T follicular helper cell (primary cell): ENCODE measurements at regions not wholly inside any gene's neighbourhood (a gene's known extent, or its start where the extent isn't known, plus 50 kb on each side); places are given as distances from the start of the nearest gene placed in this dataset.
"Not testable (repeated sequence)": the region's sequence is repeated elsewhere in the genome, so short reads cannot be mapped to it uniquely, and the experiment has no call there.

ENCODE experiments used
- DNase-seq: peaks from one replicate; pipeline ENCODE4 v3.0.0-alpha.2; 2020; ENCODE audit warnings: low read depth

DNA sequence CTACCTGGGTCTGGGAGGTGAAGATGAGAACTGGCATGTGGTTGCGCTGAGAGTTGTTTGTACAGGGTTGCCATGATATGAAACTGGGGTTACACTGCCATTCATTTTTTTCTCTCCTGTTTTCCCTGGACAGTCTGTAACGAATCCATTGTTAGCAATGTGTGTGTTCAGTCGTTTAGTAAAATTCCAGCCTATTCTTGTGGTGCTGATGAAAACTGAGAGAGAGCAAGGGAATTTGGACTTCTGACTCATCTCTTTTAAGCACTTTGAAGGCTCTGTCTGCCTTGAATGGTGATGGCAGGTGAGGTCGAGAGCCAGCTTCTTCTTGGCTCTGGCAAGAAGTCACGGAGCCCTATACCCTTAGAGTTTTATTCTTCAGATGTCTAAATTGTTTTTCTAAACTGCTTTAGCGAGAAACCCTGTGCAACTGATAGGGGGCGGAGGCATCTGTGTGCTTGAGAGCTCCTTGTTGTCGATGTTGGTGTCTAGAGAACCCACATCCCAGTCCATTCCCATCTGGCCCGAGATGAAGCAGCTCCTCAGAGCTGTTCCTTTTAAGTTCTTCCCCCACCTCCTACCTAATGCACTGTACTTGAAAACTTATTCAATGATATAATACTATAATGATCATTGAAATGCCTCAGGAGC is 204.4 kb downstream of the TMX1 start:
- no peak for DNase-seq

DNA sequence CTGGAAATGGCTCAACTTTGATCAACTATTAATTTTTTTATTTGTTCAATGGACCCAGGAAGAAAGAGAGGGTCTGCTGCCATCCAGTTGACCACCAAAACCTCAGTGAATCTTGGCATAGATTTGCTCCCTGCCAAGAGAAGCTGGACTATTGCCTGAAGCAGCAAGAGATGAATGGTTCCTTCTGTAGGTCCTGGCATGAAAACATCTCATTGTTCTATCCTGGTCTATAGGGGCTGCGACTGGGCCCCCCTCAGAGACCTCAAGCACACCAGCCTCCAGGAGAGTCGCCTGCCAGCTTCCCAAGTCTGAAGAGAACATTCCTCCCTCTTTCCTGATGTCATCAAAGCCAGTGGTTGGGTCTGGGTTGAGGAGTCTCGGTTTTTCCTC is 204.9 kb downstream of the TMX1 start:
- DNase-seq = no peak

DNA sequence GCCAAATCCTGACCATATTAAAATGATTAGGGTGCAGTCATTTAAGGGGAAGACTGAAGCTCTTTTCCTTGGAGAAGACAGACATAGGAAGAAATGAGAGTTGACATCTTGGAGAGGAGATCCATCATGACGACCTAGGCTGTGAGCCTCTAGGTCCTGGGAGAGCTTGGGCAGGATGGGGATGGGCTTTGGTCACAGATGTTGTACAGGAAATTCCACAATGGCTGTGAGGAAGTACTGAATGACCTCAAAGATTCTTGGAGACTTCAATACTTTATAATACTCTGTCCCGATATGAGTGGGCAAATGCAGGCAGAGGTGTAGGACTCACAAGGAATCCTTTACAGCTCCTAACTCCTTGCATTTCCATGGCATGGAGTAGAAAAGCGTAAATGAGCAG is 204.9 kb upstream of the FRMD6 start:
- no peak for DNase-seq

DNA sequence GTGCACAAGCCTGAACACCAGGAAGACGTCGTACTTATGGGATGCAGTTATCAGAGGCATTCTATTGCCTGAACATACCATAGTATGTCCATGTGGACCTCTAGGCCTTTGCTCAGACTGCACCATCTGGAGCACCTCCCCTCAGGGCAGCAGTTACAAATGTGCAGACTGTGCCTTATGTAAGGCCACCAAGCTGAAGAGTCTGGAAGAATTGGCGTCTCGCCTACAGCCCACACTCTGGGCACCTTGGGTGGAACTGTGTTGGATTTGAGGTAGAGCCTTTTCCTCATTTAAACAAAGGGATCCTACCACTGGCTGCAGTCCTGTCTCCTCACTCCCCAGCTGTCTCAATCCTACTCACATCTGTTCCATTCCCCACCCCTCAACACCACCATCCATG is 204.3 kb upstream of the FRMD6 start:
- DNase-seq = no peak

DNA sequence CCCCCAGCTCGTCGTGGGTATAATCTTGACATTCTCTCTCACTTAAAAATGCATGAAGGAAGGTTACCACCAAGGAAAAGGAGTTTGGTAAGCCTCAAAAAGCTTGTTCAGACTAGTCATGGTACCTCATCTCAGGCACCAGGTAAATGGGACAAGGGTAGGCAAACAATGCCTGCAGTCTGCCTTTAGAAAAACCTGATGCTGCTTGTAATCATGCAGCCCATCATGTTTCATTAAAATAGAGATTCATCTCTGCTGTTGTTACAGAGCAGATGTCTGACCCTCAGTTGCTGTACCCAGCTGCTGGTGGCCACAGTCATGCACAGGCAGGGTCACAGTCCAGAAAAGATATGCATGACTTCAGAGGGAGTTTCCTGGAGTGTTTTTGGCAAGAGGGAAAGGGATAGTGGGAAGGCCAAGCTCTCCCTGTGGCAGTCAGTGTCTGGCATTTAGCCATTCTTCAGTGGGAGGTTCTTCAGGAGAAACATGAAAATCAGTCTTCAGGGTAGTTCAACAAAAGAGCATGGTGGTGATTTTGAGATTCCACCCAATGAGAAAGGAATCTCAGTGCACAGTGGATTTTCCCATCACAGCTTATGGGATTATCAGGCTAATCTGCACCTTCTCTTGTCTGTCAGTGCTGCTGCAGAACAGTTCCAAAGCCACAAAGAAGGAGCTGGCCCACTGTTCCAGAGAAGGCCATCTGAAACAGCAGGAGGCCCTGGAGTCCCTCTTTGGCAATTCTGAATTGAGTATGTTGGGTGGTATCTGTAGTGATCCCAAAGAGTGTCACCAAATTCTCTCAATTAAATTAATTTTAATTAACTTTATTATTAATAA is 202.7 kb upstream of the FRMD6 start:
- no peak for DNase-seq

DNA sequence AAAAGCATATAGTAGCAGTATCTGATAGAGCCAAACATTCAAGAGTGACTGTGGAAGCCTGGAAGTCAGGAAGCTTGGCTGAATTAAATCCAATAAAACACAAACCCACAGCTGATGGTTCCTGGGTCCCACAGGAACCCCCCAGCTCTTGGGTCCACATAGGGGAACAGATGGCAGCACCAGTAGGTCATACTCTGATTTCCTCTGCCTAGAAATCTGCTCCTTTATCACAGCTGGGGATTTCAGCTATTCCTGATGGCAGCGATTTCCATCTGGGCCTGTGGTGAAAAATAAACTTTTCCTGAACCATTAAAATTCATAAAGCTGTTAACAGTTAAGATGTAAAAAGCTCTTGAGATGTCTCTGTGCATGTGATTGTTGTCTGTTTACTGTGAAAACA is 202.0 kb upstream of the FRMD6 start:
- DNase-seq = no peak

DNA sequence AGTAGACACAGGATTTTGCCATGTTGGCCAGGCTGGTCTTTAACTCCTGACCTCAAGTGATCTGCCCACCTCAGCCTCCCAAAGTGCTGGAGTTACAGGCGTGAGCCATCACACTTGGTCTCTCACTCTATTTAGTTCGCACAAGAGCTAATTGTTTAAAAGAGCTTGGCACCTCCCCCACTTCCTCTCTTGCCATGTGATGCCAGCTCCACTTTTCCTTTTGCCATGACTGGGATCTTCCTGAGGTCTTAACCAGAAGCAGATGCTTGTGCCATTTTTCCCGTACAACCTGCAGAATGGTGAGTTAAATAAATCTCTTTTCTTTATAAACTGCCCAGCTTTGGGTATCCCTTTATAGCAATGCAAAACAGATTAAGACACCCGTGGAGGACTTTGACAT is 200.1 kb upstream of the FRMD6 start:
- no peak for DNase-seq

DNA sequence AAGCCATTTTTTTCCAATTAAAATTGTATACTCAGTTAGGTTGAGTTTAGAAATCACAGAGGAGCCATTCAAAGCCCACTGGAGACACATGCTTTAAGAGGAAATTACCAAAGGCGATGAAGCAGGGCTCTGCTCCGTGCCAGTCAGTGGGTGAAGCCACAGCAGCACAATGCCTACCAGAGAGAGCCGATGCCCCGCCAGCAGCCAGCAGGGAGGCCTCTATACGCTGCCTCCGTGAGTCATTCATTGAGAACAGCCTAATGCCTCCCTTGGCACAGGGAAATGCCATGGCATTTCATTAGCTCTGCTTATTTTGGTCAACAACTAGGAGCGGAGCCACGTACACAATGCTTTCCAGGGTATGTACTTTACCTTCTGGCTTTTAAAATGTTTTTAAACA is 197.8 kb upstream of the FRMD6 start:
- no peak for DNase-seq

DNA sequence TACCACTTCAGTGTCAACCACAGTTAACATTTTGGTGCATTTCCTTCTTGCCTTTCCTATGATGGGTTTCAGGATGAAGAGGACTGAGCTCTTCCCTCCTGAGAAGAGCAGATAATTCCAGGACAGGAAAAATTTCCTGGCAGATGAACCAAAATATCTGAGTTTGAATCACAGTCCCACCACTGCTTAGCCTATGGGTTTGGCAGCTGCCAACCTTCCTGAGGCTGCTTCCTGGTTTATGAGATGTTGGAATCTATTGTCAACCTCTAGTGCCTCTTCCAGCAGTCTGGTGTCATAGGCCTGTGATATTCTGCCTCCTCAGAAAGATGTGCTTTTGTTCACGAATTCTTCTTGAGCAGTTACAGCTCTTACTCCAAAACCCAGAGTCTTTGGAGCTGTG is 197.4 kb upstream of the FRMD6 start:
- DNase-seq = no peak

DNA sequence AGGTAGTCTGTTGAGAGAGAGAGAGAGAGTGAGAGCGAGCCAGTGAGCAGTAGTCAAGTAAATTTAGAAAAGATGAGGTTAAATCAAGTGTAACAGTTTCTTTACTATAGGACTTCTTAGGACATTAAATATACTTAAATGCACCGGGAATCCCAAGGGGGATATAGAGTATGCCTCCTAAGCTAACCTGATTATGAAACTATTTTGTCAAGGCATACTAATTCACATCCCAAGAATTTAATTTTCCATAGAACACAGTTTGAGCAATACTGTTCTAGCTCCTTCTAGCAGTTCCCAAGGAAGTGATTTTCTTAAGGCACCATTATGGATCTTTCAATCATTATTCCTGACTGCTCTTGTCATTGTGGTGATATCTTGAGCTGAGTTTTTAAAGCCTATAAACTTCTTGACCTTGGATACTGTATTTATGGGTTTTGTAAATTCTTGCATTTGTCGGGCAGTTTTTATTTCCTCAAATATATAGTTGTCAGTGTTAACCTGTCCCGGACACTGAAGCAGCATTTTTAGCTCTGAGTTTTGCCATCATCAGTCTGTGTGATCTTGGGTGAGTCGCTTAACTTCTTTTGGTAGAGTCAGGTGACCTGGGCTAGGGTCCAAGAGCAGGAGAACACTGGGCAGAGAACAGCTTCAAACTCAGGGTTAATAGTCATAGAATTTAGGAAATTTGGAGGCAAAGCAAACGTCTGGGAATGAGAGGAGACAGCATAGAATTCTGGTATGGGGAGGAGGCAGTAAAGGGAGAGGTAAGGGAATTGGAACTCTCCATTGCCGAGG is 196.5 kb upstream of the FRMD6 start:
- DNase-seq = no peak

DNA sequence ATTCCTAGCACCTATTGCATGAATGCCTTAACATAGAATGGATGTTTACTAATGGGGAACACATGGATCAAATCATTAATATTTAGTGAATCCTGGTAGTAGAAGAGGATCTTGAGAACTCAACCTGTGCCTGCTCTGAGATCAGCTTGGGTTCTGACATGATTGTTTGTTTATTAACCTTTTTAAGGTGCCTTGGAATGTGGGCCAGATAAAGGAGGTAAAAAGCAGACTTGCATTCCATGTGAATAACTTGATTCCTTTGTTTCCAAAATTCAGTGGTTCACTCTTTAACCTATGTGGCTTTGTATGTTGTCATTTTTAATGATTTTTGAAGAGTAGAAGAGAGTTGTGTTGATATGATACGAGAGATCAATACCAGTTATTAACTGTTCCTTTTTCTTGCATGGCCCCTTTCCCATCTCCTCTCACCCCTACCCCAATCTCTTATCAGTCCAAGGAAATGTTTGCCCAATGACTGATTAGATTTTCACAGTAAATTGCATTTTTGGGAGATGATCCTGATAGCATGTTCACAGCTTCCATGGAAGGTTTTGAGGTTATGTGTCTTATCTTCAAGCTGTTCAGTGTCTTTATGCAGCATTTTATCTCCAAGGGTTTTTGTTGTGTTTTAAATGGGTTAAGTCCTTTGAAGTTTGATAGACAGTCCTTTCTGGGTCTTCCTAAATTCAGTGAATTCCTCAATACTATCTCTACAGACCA is 193.7 kb upstream of the FRMD6 start:
- DNase-seq = no peak

DNA sequence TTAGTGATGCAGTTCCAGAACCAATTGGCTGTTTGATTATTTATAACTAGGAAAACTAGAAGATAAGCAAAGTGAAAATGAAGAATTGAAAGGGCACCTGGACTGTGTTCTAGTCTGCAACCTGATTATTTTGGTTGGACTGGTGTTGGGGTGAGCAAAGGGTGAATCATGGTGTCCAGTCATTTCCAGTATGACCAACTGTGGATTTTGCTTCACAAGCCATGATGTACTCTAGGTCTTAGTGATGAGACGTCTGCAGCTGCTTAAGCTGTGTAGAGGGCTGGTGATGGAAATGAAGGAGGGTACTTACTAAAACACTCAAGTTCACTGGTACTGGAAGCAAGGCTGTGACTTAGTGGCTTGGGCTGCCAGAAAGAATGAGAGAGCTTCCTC is 193.2 kb upstream of the FRMD6 start:
- no peak for DNase-seq

DNA sequence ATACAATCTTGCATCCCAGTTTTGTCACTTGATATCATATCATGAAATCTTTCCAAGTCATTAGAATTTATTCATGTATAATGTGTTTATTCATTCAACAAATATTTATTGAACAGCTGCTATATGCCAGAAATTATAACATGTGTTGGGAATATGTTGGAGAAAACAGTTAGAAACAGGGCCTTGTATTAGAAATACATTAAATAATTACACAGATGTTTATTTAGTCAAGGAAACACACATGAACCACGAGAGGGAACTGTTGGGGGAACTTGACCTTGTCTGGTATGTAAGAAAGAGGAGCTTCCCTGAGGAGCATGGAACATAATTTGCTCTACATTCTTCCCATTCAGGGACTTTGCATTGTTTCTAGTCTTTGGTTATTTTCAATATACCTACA is 191.7 kb upstream of the FRMD6 start:
- DNase-seq = no peak

DNA sequence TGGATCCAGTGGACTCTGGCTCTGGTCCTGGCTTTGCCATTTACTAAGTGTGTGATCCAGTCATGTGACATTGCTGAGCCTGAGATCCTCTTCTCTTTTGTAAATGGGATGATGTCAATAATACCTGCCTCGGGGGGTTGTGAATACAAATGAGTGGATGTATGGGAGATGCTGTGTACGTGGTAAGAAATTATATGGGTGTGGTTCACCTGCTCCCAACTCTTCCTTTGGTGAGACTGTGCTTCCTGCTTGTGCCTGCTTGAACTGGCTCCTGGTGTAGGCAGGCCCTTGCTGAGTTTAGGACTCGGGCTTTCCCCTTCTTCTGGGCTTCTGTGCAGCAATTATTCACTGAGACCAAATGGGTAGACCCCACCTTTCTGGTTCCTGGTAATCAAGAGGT is 189.5 kb upstream of the FRMD6 start:
- DNase-seq = no peak

DNA sequence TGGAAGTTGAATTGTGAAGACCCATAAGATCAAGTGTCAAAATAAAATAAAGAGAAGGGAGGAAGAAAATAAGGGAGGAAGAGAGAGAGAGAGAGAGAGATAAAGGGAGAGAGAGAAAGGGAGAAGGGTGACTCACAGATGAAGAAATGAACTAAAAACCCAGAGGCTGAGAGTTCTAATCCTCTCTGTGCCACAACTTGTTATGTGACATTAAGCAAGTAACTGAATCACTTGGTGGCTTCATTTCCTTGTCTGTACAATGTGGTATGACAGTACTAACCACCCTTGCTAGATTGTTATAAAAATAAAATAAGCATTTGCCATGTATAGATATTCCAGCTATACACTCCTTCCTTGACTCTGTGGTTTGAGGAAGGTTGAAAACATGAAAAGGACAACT is 189.0 kb upstream of the FRMD6 start:
- no peak for DNase-seq

DNA sequence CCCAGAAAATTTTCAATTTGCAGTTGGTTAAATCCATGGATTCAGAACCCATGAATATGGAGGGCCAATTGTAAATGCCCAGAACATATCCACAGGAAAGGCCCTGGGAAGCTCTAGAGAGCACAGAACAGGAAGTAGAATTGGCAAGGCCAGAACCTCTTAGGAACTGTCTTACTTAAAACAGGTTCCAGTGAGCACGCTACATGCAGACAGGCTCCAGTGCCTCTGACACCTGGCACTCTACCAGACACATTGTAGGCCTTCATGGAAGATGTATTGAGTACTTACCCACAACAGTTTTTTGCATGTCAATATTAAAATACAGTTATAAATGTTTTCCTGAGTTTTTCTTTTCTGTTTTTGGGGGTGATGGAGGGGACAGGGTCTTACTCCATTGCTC is 188.2 kb upstream of the FRMD6 start:
- no peak for DNase-seq

DNA sequence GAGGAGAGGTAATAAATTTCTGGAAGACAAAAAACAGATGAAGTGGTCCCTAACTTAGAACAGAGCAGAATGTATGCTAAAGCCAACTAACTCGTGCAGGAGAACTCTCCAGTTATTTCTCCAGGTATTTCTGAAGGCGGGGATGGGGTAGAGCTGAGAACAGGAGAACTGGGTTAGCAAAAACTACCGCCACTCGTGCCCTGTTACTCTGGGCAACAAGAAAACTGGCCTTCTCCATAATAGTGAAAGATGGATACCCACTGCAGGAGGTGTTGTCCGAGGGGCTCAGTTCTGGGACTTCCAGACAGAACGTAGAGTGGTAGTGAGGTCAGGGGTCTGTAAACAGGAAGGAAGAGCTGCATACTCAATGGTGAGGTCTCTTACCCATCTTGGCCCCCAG is 187.3 kb upstream of the FRMD6 start:
- no peak for DNase-seq

DNA sequence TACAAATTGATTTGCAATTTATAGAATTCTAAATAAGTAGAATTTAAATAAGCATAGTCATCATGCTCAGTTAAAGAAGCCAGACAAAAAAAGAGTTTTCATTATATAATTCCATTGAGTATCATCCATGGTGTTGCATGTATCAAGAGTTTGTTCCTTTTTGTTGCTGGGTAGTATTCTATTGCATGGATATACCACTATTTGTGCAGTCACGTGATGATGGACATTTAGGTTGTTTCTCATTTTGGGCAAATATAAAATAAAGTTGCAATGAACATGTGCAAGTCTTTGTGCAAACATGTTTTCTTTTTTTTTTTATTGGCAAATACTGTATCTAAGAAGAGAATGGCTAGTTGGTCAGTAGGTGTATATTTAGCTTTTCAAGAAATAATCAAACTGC is 186.2 kb upstream of the FRMD6 start:
- DNase-seq = no peak

DNA sequence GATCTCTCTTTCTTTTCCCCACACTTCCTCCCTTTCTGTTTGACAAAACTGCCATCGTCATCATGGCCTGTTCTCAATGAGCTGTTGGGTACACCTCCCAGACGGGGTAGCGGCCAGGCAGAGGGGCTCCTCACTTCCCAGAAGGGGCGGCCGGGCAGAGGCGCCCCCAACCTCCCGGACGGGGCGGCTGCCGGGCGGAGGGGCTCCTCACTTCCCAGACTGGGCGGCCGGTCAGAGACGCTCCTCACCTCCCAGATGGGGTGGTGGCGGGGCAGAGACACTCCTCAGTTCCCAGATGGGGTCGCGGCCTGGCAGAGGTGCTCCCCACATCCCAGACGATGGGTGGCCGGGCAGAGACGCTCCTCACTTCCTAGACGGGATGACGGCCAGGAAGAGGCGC is 184.3 kb upstream of the FRMD6 start:
- DNase-seq = not testable (repeated sequence)

DNA sequence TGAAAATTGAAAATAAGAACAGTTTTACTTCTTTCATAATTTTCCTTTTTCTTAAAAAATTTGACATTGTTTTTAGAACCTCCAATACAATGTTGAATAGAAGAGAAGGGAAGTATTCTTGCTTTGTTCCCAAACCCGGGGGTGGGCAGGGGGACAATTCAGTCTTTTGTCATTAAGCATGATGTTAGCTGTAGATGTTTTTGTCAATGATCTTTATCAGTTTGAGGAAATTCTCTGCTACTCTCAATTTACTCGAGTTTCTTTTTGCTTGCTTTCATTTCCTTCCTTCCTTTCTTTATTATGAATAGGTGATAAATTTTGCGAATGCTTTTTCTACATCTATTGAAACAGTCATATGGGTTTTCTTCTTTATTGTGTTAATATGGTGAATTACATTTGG is 183.2 kb upstream of the FRMD6 start:
- DNase-seq = no peak

DNA sequence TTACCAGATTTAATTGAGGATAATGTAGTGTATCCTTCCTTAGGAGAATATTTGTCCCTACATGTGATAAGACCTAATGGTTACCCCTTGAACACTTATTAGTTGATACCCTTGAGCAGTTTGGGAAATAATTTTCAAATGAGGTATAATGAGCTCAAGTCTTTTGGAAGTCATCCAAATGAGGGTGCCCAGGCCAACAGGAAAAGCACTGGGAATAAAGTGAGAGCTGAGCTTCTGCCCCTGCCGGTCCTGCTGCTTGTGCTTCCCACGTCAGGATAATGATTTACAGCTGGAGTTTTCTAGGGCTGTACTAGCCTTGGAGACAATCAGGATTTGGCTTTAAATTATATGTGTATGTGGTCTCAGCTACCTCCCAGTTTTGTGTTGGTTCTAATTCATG is 178.8 kb upstream of the FRMD6 start:
- DNase-seq = no peak

DNA sequence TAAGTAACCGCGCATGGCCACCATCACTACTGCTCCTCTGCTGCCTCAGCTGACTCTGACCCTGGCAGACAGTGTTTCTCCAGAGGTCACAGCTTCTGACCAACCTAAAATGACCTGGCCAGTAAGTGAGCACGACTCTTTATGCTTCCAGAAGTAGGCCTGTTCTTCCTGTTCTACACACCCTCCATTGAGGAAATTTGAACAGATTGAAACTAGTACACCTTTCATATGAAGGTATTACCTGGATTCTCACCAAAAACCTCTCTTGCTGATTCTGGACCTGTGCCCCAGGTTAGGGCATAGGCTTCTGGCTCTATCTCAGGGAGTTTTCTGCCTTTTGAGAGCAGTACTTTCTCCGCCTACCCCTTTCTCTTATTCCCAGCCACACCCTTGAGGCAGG is 178.4 kb upstream of the FRMD6 start:
- DNase-seq = no peak
